Hematopoietic multipotent progenitor cell treated with erythropoietin and hydrocortisone succinate and interleukin-3 and kit ligand, for 15 days (in vitro differentiated cells): ENCODE measurements at regions not wholly inside any gene's neighbourhood (a gene's known extent, or its start where the extent isn't known, plus 50 kb on each side); places are given as distances from the start of the nearest gene placed in this dataset.
"Not testable (repeated sequence)": the region's sequence is repeated elsewhere in the genome, so short reads cannot be mapped to it uniquely, and the experiment has no call there.

Source experiments
- DNase-seq: peaks from one replicate; pipeline ENCODE4 v3.0.0-alpha.2; 2015; ENCODE audit warnings: low spot score

GRCh38 chr15:99455789-99456160, 110.0 kb upstream of the MEF2A start:
- no peak for DNase-seq

DNA sequence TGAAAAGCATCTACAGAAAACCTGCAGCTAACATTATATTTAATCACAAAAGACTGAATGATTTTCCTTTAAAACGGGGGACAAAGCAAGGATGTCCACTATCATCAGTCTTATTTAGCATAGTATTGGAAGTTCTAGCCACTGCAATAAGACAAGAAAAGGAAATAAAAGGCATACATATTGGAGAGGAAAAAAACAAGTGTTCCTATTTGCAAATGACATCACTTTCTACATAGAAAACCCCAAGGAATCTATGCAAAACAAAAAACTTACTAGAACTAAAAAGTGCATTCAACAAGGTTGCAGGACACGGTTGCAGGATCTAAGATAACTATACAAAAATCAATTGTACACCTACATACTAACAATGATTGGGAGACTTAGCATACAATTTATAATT, 101.6 kb upstream of the MEF2A start:
- no peak for DNase-seq

GRCh38 chr15:99466701-99467337, 99.0 kb upstream of the MEF2A start:
- DNase-seq: no peak

DNA sequence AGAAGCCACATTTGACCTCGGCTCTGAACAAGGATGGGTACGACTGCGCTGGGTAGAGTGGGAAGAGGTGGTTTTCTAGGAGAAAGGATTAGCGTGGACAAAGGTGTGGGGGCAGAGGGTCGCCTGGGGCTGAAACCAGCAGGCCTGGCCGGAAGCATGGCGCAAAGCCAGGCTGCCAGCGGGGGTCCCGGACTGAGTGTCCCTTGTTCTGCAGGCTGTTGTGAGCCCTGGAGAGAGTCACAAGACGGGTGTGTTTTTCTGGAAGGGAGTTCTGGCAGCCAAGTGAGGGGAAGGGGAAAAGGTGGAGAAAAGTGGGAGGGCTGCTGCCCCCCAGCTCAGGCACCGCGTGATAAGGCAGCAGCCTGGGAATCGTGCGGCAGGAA, 98.5 kb upstream of the MEF2A start:
- DNase-seq: no peak

- no peak for DNase-seq
These were observed 97.8 kb upstream of the MEF2A start for GRCh38 chr15:99467853-99468464.

DNA sequence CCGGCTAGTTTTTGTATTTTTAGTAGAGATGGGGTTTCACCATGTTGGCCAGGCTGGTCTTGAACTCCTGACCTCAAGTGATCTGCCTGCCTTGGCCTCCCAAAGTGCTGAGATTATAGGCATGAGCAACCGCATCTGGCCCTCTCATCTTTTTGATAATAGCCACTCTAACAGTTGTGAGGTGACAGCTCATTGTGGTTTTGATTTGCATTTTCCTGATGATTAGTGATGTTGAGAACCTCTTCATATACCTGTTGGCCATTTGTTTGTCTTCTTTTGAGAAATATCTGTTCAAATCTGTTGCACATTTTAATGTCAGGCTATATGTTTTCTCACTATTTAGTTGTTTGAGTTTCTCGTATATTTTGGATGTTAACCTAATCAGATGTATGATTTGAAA, 95.6 kb upstream of the MEF2A start:
- DNase-seq: not testable (repeated sequence)

DNA sequence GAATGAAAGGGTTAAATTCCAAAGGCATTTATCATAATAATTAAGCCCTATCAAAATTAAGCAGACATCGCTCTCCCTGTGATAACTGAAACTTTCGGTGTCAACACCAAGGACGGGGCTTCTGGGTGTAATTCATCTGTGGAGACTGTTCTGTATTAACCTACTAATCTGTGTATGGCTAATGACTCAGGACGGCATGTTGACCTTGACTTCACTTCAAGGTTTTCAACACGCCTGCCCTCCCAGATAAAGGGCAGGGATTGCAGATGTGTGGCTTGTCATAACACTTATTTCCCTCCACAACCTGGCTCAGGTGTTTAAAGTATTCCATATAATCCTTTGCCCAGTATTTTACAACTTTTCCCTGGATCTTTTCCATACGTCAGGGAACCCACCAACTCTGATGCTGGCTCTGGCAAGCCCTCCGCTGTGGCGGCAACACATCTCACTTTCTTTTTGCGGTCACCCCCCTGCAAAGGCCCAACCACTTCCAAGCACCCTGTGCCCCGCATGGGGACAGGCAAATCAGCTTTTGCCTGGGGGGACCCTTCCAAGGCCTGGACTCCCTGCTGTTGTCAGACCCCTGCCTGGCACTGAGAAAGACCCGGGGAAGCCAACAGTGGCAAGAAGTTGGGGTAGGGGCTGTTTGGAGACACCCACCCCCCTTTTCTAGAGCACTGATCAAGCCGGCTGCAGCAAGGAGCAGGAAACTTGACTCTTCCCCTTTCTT, 93.2 kb upstream of the MEF2A start:
- no peak for DNase-seq

DNA sequence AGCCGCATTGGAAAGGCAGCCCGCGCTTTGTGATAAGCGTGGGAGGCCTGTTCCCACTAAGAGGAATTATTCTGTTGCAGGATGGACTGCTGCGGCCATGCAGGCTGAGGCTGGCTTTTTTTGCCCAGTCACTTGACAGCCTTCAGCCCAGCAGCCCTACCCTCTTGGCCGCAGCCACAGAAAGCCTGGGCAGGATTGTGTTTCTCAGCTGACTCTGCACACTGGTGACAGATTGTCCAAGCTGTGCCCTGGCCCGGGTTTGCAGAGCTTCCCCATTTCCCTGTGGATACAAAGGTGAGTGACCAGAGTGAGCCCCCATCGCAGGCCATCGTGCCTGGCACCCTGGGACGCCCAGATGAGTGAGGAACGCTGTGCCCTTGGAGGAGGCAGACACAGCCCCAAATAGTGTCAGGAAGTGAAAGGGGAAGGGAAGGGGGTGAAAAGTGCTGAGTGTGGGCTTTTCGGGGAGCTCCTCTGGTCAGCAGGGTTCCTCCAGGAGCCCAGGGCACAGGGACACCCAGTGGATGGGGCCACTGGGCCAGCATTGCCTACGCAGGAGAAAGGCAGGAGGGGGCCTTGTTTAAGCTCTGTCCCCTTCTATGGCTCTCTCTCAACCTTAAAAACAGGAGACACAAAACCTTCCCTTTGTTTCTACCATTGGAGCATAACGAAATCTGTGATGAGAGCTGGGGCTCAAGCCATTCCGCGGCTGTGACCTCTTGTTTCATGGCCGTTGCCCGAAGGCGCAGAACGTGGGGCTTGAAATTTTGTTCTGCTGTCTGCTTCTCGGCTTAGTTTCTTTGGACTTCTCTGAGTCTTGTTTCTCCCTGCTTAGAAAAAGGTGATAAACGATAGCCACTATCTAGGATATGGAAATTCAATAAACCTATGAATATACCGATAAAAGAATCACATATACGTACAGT, 91.5 kb upstream of the MEF2A start:
- DNase-seq: no peak

DNA sequence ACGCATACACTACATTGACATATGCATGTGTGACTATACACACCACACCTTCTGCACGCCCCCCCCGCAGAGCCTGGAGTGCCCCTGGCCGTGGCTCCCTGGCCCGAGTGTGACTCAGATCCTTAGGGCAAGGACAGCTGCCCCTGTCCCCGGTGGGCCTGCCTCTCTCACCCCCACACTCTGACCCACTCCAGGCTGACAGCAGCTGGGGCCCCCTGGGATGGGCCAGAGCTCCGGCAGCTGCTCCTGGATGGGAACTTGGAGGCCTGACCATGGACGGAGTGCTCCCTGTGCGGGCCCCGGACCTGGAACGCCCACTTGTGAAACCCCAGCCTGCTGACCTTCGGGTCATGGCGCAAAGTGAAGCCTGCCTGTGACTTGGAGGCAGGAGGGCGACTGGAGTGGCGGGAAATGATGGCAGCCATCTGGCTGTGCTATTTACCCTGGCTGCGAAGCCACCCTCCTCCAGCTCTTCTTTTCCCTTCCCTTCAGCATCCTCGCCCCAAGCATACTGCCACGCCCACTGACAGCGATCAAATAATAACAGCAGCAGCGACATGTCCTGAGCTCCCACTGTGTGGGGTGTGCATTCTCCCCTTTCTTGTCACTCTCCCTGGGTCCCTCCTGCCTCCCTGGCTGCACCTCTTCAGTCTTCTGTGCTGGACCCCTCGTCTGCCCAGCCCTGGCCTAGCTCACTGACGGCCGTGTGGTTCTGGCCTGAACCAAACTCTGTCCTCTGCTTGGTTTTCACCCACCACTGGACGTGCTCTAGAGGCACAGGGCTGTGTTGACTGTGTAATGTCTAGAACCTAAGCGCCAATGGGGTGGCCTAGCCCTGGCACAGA, 90.7 kb upstream of the MEF2A start:
- no peak for DNase-seq

GRCh38 chr15:99475754-99476412, 89.9 kb upstream of the MEF2A start:
- DNase-seq: no peak

DNA sequence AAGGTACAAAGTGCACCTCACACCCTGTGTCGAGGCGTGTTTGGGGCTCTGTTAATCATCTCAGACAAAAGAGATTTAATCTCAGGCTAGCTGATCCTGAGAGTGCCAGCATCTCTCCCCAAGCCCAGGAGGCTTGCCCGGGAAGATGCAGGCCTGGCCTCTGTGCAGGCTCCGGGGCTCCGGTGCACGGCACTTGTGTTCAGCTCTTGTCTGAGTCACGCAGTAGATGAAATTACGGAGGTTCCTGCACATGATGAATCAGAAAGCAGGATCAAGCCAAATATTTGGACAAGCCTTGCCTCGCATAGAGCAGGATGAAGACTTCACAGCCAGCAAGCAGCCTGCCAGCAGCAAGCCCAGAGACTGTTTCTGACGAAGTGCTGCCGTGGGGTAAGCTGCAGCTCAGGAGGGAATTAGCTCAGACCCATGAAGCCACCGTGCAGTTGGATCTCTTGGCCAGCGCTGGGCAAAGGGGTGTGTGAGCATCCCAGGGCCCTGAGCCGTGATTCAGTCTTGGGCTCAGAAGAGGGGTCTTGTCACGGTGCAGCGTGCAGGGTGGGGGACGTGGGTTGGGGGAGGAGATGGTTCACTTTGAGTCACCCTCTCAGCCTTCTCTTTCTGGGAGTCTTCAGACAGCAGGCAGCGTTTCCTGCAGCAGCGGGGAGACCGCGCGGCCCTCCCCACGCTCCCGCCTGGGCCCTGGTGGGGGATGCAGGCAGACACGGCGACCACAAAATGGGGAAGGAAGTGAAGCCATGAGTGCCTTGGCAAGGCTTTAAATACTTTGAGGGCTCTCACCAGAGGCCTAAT, 89.2 kb upstream of the MEF2A start:
- no peak for DNase-seq

DNA sequence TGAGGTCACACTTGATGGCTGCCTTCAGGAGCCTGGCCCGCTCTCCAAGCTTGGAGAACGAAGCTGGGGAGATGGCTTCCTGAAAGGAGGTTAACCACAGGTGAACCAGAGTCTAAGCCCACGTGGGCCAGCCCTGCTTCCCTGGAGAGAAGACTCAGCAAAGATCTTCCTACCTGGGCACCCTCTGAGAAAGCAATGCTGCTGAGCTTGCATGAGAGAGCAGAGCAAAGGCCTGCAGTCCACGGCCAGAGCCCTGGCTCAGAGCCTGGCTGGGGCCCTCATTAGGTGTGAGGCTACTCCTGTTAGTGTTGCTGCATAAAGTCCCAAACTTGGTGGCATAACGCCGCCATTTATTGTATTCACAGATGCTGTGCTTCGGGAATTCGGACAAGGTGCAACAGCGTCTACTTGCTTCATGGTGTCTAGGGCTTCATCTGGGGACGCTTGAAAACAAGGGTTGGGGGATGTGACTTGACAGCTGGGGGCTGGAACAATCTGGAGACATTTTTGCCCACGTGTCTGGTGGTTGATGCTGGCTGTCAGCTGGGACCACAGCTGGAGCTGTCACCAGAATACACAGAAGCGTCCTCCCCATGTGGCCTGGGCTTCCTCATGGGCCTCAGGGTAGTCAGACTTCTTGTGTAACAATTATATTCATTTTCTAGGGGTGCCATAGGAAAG, 87.9 kb upstream of the MEF2A start:
- no peak for DNase-seq

DNA sequence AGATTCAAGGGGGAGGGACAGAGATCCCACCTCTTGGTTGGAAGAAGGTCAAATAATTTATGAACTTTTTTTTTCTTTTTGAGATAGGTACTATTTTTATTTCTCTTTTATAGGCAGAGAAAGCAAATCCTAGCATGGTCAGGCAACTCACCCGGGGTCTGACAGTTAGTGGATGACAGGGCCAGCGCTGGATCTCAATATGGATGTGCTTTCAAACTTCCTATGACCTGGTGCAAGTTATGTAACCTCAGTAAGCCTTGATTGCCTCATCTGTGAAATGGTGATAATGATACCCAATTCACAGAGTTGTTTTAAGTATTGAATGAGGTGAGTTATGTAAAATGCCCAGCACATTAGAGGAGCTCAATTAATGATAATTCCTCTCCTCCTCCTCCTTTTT, 86.8 kb upstream of the MEF2A start:
- DNase-seq: no peak

- DNase-seq: no peak
These were observed 85.6 kb upstream of the MEF2A start for GRCh38 chr15:99480016-99480810.

- DNase-seq: no peak
These were observed 84.5 kb upstream of the MEF2A start for GRCh38 chr15:99481113-99481950.

DNA sequence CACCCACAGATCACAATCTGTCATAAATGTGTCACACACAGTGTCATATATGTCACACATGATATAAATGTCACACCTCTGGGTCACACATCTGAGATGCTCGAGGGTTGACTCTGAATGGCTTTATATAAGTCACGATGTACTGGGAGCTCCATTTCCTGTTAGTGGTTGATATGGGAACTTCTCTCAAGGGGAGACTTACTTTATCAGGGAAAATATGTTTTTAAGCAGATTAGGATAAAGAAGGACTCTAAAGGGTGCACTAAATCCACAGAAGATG, 83.9 kb upstream of the MEF2A start:
- DNase-seq: no peak

GRCh38 chr15:99482993-99483392, 82.8 kb upstream of the MEF2A start:
- DNase-seq: no peak
